ENCODE measurements at regions not wholly inside any gene's neighbourhood (a gene's known extent, or its start where the extent isn't known, plus 50 kb on each side); places are given as distances from the start of the nearest gene placed in this dataset.

DNA sequence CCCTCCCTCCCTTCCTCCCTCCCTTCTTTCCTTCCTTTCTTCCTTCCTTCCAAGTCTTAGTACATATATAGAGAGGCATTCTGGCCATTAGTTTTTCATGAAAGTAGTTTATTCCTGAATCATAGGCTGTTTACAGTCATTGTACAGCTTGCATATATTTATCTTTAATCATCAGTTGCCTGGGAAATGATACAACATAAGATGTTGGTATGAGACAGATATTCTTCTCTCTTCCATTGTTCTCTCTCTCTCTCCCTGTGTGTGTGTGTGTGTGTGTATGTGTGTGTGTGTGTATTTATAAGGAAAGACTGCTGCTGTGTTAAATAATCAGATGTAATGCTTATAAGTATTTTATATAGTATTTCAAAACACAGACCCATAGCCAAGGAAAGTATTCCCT is 289.8 kb upstream of the UBE2E3 start:
- ATAC-seq (replicated peaks in 1 of 4) (no peak), DNase-seq (no peak)
- Histone ChIP-seq H3K36me3 (ENCODE audit: control insufficient read depth in 2 of 2, extremely low read depth in 1 of 2, insufficient read depth in 1 of 2, low read length in 1 of 2) (no peaks in the 10 kb centered on the region), H3K4me3 (ENCODE audit: control insufficient read depth in 1 of 2, extremely low read depth in 1 of 2, low read length in 1 of 2) (no peak overlapping the region), H3K27ac (ENCODE audit: low read length) (no peak overlapping the region), H3K27me3 (replicated peaks in 1 of 2; ENCODE audit: control insufficient read depth in 2 of 2, extremely low read depth in 1 of 2, insufficient read depth in 2 of 2, low read length in 1 of 2) (no peaks in the 10 kb centered on the region), H3K4me1 (ENCODE audit: control insufficient read depth in 1 of 2, extremely low read depth in 1 of 2, insufficient read depth in 2 of 2, low read length in 2 of 2) (no peaks in the 10 kb centered on the region), H3K9me3 (no peaks in the 10 kb centered on the region)
- H3K27ac Mint-ChIP-seq = no peak overlapping the region
- CTCF ChIA-PET = no interaction called here
- no peak overlapping the region for H3K4me3 Mint-ChIP-seq
- POLR2A ChIA-PET = no interaction called here
- H3K27me3 Mint-ChIP-seq = peaks cover 0 to 3% of the 10 kb centered on the region in 2 donors
- H3K4me1 Mint-ChIP-seq = no peaks in the 10 kb centered on the region
- no peaks in the 10 kb centered on the region for H3K36me3 Mint-ChIP-seq
- H3K9me3 Mint-ChIP-seq = no peaks in the 10 kb centered on the region

DNA sequence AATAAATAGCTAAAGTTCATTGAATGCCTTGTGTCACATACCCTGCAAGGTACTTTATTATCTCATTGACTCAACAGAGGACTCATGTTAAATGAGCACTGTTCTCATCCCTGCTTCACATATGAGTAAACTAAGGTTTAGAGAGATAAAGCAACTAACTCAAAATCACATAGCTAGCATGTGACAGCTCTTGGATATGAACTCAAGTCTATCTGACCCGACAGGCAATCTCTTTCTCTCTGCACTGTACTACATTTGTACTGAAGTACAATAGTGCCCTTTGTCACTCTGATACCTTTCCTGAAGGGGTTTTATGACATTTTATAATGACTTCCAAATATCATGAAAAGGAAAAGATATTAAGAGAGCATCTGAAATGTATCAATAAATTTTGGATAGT is 297.5 kb upstream of the UBE2E3 start:
- H3K4me3 ChIP-seq (ENCODE audit: control insufficient read depth in 1 of 2, extremely low read depth in 1 of 2, low read length in 1 of 2) = no peak overlapping the region
- peaks cover 0 to 3% of the 10 kb centered on the region in 2 experiments for H3K27me3 ChIP-seq (replicated peaks in 1 of 2; ENCODE audit: control insufficient read depth in 2 of 2, extremely low read depth in 1 of 2, insufficient read depth in 2 of 2, low read length in 1 of 2)
- Mint-ChIP-seq H3K9me3 (no peaks in the 10 kb centered on the region), H3K4me1 (no peaks in the 10 kb centered on the region), H3K27me3 (peaks cover 7 to 19% of the 10 kb centered on the region in 2 donors), H3K36me3 (no peaks in the 10 kb centered on the region), H3K4me3 (no peak overlapping the region), H3K27ac (no peak overlapping the region)
- H3K4me1 ChIP-seq (ENCODE audit: control insufficient read depth in 1 of 2, extremely low read depth in 1 of 2, insufficient read depth in 2 of 2, low read length in 2 of 2) = no peaks in the 10 kb centered on the region
- DNase-seq = no peak
- H3K27ac ChIP-seq (ENCODE audit: low read length) = no peak overlapping the region
- H3K36me3 ChIP-seq (ENCODE audit: control insufficient read depth in 2 of 2, extremely low read depth in 1 of 2, insufficient read depth in 1 of 2, low read length in 1 of 2) = no peaks in the 10 kb centered on the region
- H3K9me3 ChIP-seq = no peaks in the 10 kb centered on the region
- no peak for ATAC-seq (replicated peaks in 1 of 4)
- no CpG with 5 or more reads among the region's 1 CpG for WGBS (ENCODE audit: insufficient coverage)
- ChIA-PET POLR2A (no interaction called here), CTCF (no interaction called here)

DNA sequence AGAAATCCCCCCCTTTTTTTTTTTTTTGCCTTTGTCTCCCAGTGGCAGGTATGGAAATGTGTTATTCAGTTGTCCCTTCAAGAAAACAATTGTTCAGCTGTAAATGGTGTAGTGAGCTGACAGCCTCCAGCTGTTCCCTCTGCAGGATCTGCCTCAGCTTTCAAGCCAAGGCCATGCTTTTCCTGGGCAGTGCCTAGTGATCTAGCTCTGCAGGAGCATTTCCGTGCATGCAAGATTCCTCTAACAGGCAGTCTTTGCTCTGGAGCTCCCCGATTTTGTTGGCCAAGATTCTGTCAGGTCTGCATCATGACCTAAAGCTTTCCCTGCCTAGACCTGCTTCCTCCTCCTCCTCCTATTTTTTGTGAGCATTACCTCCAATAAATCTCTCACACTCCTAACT is 300.7 kb upstream of the UBE2E3 start:
- no peaks in the 10 kb centered on the region for H3K4me1 Mint-ChIP-seq
- no peak overlapping the region for H3K4me3 Mint-ChIP-seq
- ATAC-seq (replicated peaks in 1 of 4) (no peak), DNase-seq (no peak)
- POLR2A ChIA-PET = no interaction called here
- WGBS (ENCODE audit: insufficient coverage) = 55% methylated on average over 2 of the region's 2 CpGs
- CTCF ChIA-PET = interaction anchor here (0.6 kb wide), 2 partner anchors 612 to 1551 kb away, joined by 3 to 13 read pairs; no protein-coding TSS in a partner anchor
- no peaks in the 10 kb centered on the region for H3K36me3 ChIP-seq (ENCODE audit: control insufficient read depth in 2 of 2, extremely low read depth in 1 of 2, insufficient read depth in 1 of 2, low read length in 1 of 2)
- peaks cover 0 to 3% of the 10 kb centered on the region in 2 experiments for H3K27me3 ChIP-seq (replicated peaks in 1 of 2; ENCODE audit: control insufficient read depth in 2 of 2, extremely low read depth in 1 of 2, insufficient read depth in 2 of 2, low read length in 1 of 2)
- no peaks in the 10 kb centered on the region for H3K4me1 ChIP-seq (ENCODE audit: control insufficient read depth in 1 of 2, extremely low read depth in 1 of 2, insufficient read depth in 2 of 2, low read length in 2 of 2)
- H3K27ac Mint-ChIP-seq = no peak overlapping the region
- no peaks in the 10 kb centered on the region for H3K9me3 Mint-ChIP-seq
- no peak overlapping the region for H3K27ac ChIP-seq (ENCODE audit: low read length)
- no peak overlapping the region for H3K4me3 ChIP-seq (ENCODE audit: control insufficient read depth in 1 of 2, extremely low read depth in 1 of 2, low read length in 1 of 2)
- H3K36me3 Mint-ChIP-seq = no peaks in the 10 kb centered on the region
- H3K9me3 ChIP-seq = no peaks in the 10 kb centered on the region
- H3K27me3 Mint-ChIP-seq = peaks cover 11 to 22% of the 10 kb centered on the region in 2 donors

DNA sequence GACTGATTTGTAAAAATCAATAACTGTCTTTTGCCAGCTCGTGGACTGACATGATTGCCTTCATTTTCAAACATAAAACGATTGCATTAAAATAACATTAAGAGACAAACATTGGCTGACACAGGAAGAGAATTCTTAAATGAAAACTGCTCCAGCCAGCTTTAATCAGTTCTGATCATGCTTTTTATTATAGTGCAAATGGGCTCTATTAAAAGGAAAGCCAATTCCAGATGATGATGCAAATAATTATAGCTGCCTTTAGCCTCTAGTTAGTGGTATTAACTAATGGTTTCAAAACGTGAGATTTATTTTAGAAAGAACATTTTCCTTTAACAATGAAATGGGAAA is 301.8 kb upstream of the UBE2E3 start:
- CTCF ChIA-PET = interaction anchor here in 1 of 2 donors (0.9 kb wide), 1 partner anchor 9 kb away, joined by 4 read pairs; no protein-coding TSS in a partner anchor
- no peak for DNase-seq
- H3K4me3 ChIP-seq (ENCODE audit: control insufficient read depth in 1 of 2, extremely low read depth in 1 of 2, low read length in 1 of 2) = no peak overlapping the region
- no peaks in the 10 kb centered on the region for H3K9me3 Mint-ChIP-seq
- no peak for ATAC-seq (replicated peaks in 1 of 4)
- no peaks in the 10 kb centered on the region for H3K4me1 Mint-ChIP-seq
- H3K27ac ChIP-seq (ENCODE audit: low read length) = no peak overlapping the region
- H3K4me3 Mint-ChIP-seq = no peak overlapping the region
- peaks cover 0 to 3% of the 10 kb centered on the region in 2 experiments for H3K27me3 ChIP-seq (replicated peaks in 1 of 2; ENCODE audit: control insufficient read depth in 2 of 2, extremely low read depth in 1 of 2, insufficient read depth in 2 of 2, low read length in 1 of 2)
- no CpG with 5 or more reads among the region's 3 CpGs for whole genome bisulfite sequencing (ENCODE audit: insufficient coverage)
- POLR2A ChIA-PET = no interaction called here
- H3K36me3 Mint-ChIP-seq = no peaks in the 10 kb centered on the region
- H3K27me3 Mint-ChIP-seq = peaks cover 12 to 22% of the 10 kb centered on the region in 2 donors
- H3K9me3 ChIP-seq = no peaks in the 10 kb centered on the region
- H3K36me3 ChIP-seq (ENCODE audit: control insufficient read depth in 2 of 2, extremely low read depth in 1 of 2, insufficient read depth in 1 of 2, low read length in 1 of 2) = no peaks in the 10 kb centered on the region
- no peak overlapping the region for H3K27ac Mint-ChIP-seq
- no peaks in the 10 kb centered on the region for H3K4me1 ChIP-seq (ENCODE audit: control insufficient read depth in 1 of 2, extremely low read depth in 1 of 2, insufficient read depth in 2 of 2, low read length in 2 of 2)

DNA sequence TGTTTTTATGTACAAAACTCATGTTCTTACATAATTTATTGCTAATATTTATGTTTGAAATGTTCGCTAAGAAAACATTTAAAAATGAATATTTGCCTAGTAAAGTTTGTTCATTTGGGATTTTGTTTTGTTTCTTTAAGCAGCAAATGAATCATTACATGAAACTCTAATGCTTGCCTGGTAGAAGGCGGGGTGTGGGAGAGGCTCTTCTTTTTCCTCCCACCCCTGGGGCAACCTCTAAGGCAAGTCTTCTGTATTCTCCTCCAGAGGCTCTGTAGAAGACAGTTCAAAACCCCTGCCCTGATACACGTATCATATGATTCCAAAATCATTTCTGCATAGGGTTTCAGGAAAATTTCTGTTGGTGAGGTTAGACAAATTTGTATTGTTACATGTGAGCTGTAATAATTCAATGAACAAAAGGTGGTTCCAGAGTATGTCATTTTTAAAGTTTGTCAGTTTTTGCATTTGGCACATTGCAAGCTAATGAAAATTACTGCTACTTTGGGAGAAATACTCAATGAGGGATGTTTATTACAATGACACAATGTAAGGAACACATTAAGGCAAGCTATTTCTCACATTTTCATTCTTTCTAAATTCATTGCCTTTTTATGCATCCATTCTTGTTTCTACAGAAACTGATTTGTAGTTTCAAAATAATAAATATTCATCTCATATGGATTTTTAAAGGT is 302.3 kb upstream of the UBE2E3 start:
- POLR2A ChIA-PET = no interaction called here
- CTCF ChIA-PET = interaction anchor here in 1 of 2 donors (0.9 kb wide), 1 partner anchor 10 kb away, joined by 4 read pairs; no protein-coding TSS in a partner anchor
- no peaks in the 10 kb centered on the region for H3K4me1 ChIP-seq (ENCODE audit: control insufficient read depth in 1 of 2, extremely low read depth in 1 of 2, insufficient read depth in 2 of 2, low read length in 2 of 2)
- Mint-ChIP-seq H3K4me1 (no peaks in the 10 kb centered on the region), H3K27me3 (peaks cover 12 to 22% of the 10 kb centered on the region in 2 donors), H3K9me3 (no peaks in the 10 kb centered on the region), H3K27ac (no peak overlapping the region), H3K36me3 (no peaks in the 10 kb centered on the region), H3K4me3 (no peak overlapping the region)
- no peak overlapping the region for H3K4me3 ChIP-seq (ENCODE audit: control insufficient read depth in 1 of 2, extremely low read depth in 1 of 2, low read length in 1 of 2)
- H3K9me3 ChIP-seq = no peaks in the 10 kb centered on the region
- no peak for ATAC-seq (replicated peaks in 1 of 4)
- H3K27me3 ChIP-seq (replicated peaks in 1 of 2; ENCODE audit: control insufficient read depth in 2 of 2, extremely low read depth in 1 of 2, insufficient read depth in 2 of 2, low read length in 1 of 2) = peaks cover 0 to 3% of the 10 kb centered on the region in 2 experiments
- DNase-seq = no peak
- no CpG with 5 or more reads among the region's 3 CpGs for WGBS (ENCODE audit: insufficient coverage)
- no peaks in the 10 kb centered on the region for H3K36me3 ChIP-seq (ENCODE audit: control insufficient read depth in 2 of 2, extremely low read depth in 1 of 2, insufficient read depth in 1 of 2, low read length in 1 of 2)
- no peak overlapping the region for H3K27ac ChIP-seq (ENCODE audit: low read length)

DNA sequence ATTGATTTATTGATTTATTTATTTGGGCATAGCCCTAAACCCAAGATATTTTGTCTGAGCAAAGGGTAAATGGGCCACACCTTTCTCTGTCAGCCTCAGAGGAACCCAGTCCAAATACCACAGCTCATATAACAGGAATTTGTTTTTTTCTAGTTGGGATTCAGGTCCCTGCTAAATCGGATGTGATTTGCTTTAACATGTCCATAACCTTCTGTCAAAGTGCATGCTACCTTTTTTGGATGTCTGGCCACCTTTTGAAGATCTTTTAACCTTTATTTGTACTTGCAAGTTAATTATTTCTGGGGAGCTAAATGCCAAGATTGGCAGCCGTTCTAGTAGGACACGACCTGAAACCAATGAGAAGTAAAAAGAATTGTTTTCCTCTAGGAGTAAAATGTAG is 303.2 kb upstream of the UBE2E3 start:
- Mint-ChIP-seq H3K36me3 (no peaks in the 10 kb centered on the region), H3K27ac (no peak overlapping the region), H3K9me3 (no peaks in the 10 kb centered on the region), H3K4me3 (no peak overlapping the region), H3K27me3 (peaks cover 12 to 20% of the 10 kb centered on the region in 2 donors), H3K4me1 (no peaks in the 10 kb centered on the region)
- Histone ChIP-seq H3K4me1 (ENCODE audit: control insufficient read depth in 1 of 2, extremely low read depth in 1 of 2, insufficient read depth in 2 of 2, low read length in 2 of 2) (no peaks in the 10 kb centered on the region), H3K36me3 (ENCODE audit: control insufficient read depth in 2 of 2, extremely low read depth in 1 of 2, insufficient read depth in 1 of 2, low read length in 1 of 2) (no peaks in the 10 kb centered on the region), H3K9me3 (no peaks in the 10 kb centered on the region), H3K27me3 (replicated peaks in 1 of 2; ENCODE audit: control insufficient read depth in 2 of 2, extremely low read depth in 1 of 2, insufficient read depth in 2 of 2, low read length in 1 of 2) (peaks cover 0 to 3% of the 10 kb centered on the region in 2 experiments), H3K27ac (ENCODE audit: low read length) (no peak overlapping the region), H3K4me3 (ENCODE audit: control insufficient read depth in 1 of 2, extremely low read depth in 1 of 2, low read length in 1 of 2) (no peak overlapping the region)
- ChIA-PET POLR2A (no interaction called here), CTCF (no interaction called here)
- ATAC-seq (replicated peaks in 1 of 4) (no peak), DNase-seq (no peak)
- WGBS (ENCODE audit: insufficient coverage) = 80% methylated on average over 2 of the region's 3 CpGs
